ENCODE measurements at regions not wholly inside any gene's neighbourhood (a gene's known extent, or its start where the extent isn't known, plus 50 kb on each side); places are given as distances from the start of the nearest gene placed in this dataset.

DNA sequence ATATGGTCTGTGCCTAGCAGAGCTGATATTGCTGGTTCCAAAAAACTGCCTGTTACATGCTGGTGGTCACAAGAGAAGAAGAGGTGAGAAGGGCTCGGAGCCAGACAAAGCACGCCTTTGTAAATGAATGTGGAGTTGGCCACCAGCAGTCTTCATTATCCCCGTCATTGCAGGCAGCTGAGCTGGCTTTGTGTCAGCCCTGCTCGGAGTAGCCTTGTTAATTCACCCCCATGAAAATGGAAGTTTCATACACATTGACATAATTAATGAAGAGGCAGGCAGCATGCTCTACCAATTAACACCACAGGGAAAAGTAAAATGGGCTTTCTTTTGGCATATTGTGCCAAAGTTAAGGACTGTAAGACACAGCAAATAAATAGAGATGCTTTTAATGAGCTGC is 113.7 kb upstream of the RBFOX1 start:
- CTCF ChIA-PET (ENCODE audit: unreplicated experiment), result no interaction called here
- TF ChIP-seq EZH2phosphoT487 (IDR thresholded peaks at IDR 0.05; ENCODE audit: borderline replicate concordance, low read depth, low read length) (no peak), CTCF (conservative IDR thresholded peaks at IDR 0.05; ENCODE audit: low read length) (no peak)

GRCh38 chr16:7217797-7218196 is 114.8 kb upstream of the RBFOX1 start:
- POLR2A ChIA-PET, result no interaction called here
- no TSS peak for BruUV-seq (replicated peaks)
- intact Hi-C loops (cut with micrococcal nuclease; ENCODE audit: unreplicated experiment), result no loop called here
- no peaks in the 10 kb centered on the region for H3K79me2 ChIP-seq (ENCODE audit: insufficient read depth, low read depth, low read length)
- H4K20me1 ChIP-seq (ENCODE audit: insufficient read depth, low read length), result no peaks in the 10 kb centered on the region
- H2AFZ ChIP-seq (ENCODE audit: low read length), result no peak overlapping the region
- H3K27ac ChIP-seq (ENCODE audit: low read depth, low read length, poor library complexity, severe bottlenecking), result no peak overlapping the region
- no peak overlapping the region for H3K4me2 ChIP-seq (ENCODE audit: low read length)
- H3K36me3 ChIP-seq (ENCODE audit: insufficient read depth, low read length), result no peaks in the 10 kb centered on the region
- CTCF ChIA-PET (ENCODE audit: unreplicated experiment), result interaction anchor here (0.7 kb wide), 1 partner anchor 9 kb away, joined by 4 read pairs; no protein-coding TSS in a partner anchor
- no peaks in the 10 kb centered on the region for H3K4me1 ChIP-seq (ENCODE audit: insufficient read depth, low read length, poor library complexity, severe bottlenecking)
- no peak for DNase-seq (ENCODE audit: low spot score)
- H3K4me3 ChIP-seq (ENCODE audit: low read depth, low read length, poor library complexity, severe bottlenecking), result no peak overlapping the region
- no peaks in the 10 kb centered on the region for H3K9me2 ChIP-seq (ENCODE audit: insufficient read depth, low read length)
- no peak for TF ChIP-seq EZH2phosphoT487 (IDR thresholded peaks at IDR 0.05; ENCODE audit: borderline replicate concordance, low read depth, low read length)
- TF ChIP-seq CTCF (conservative IDR thresholded peaks at IDR 0.05; ENCODE audit: low read length), result no peak
- no peaks in the 10 kb centered on the region for H3K9me3 ChIP-seq (ENCODE audit: low read length)

More for the DNA sequence above, 113.7 kb upstream of the RBFOX1 start:
- H4K20me1 ChIP-seq (ENCODE audit: insufficient read depth, low read length), result no peaks in the 10 kb centered on the region
- H3K4me1 ChIP-seq (ENCODE audit: insufficient read depth, low read length, poor library complexity, severe bottlenecking), result no peaks in the 10 kb centered on the region
- intact Hi-C loops (cut with micrococcal nuclease; ENCODE audit: unreplicated experiment), result no loop called here
- no peaks in the 10 kb centered on the region for H3K79me2 ChIP-seq (ENCODE audit: insufficient read depth, low read depth, low read length)
- H3K9me3 ChIP-seq (ENCODE audit: low read length), result no peaks in the 10 kb centered on the region
- no peaks in the 10 kb centered on the region for H3K9me2 ChIP-seq (ENCODE audit: insufficient read depth, low read length)
- H2AFZ ChIP-seq (ENCODE audit: low read length), result no peak overlapping the region
- no peak overlapping the region for H3K4me2 ChIP-seq (ENCODE audit: low read length)
- H3K36me3 ChIP-seq (ENCODE audit: insufficient read depth, low read length), result no peaks in the 10 kb centered on the region
- H3K27ac ChIP-seq (ENCODE audit: low read depth, low read length, poor library complexity, severe bottlenecking), result no peak overlapping the region
- no peak overlapping the region for H3K4me3 ChIP-seq (ENCODE audit: low read depth, low read length, poor library complexity, severe bottlenecking)
- POLR2A ChIA-PET, result no interaction called here
- no TSS peak for BruUV-seq (replicated peaks)
- no peak for DNase-seq (ENCODE audit: low spot score)

GRCh38 chr16:7216719-7217118 is 115.9 kb upstream of the RBFOX1 start:
- ChIA-PET CTCF (ENCODE audit: unreplicated experiment) (no interaction called here), POLR2A (no interaction called here)
- Histone ChIP-seq H3K79me2 (ENCODE audit: insufficient read depth, low read depth, low read length) (no peaks in the 10 kb centered on the region), H2AFZ (ENCODE audit: low read length) (no peak overlapping the region), H3K4me3 (ENCODE audit: low read depth, low read length, poor library complexity, severe bottlenecking) (no peak overlapping the region), H3K36me3 (ENCODE audit: insufficient read depth, low read length) (no peaks in the 10 kb centered on the region), H3K4me1 (ENCODE audit: insufficient read depth, low read length, poor library complexity, severe bottlenecking) (no peaks in the 10 kb centered on the region), H3K9me3 (ENCODE audit: low read length) (no peaks in the 10 kb centered on the region), H3K9me2 (ENCODE audit: insufficient read depth, low read length) (no peaks in the 10 kb centered on the region), H3K4me2 (ENCODE audit: low read length) (no peak overlapping the region), H4K20me1 (ENCODE audit: insufficient read depth, low read length) (no peaks in the 10 kb centered on the region), H3K27ac (ENCODE audit: low read depth, low read length, poor library complexity, severe bottlenecking) (no peak overlapping the region)
- no TSS peak for BruUV-seq (replicated peaks)
- no peak for TF ChIP-seq CTCF (conservative IDR thresholded peaks at IDR 0.05; ENCODE audit: low read length)
- TF ChIP-seq EZH2phosphoT487 (IDR thresholded peaks at IDR 0.05; ENCODE audit: borderline replicate concordance, low read depth, low read length), result no peak
- intact Hi-C loops (cut with micrococcal nuclease; ENCODE audit: unreplicated experiment), result no loop called here
- no peak for DNase-seq (ENCODE audit: low spot score)
